ENCODE measurements at regions not wholly inside any gene's neighbourhood (a gene's known extent, or its start where the extent isn't known, plus 50 kb on each side); places are given as distances from the start of the nearest gene placed in this dataset.

- TF ChIP-seq CTCF (IDR thresholded peaks at IDR 0.05) (no peak), EZH2phosphoT487 (IDR thresholded peaks at IDR 0.05) (no peak), EZH2 (IDR thresholded peaks at IDR 0.05) (no peak)
Measured at GRCh38 chr7:114341648-114342047, 73.0 kb upstream of the FOXP2 start.

Measured in neural progenitor cell (in vitro differentiated cells).